ENCODE measurements at regions not wholly inside any gene's neighbourhood (a gene's known extent, or its start where the extent isn't known, plus 50 kb on each side); places are given as distances from the start of the nearest gene placed in this dataset.

GRCh38 chr3:168540726-168541125 is 445.0 kb upstream of the GOLIM4 start:
- TF ChIP-seq CTCF (conservative IDR thresholded peaks at IDR 0.05; ENCODE audit: low read depth, low read length) (no peak), ELK1 (IDR thresholded peaks at IDR 0.05; ENCODE audit: borderline replicate concordance, low read depth, low read length) (no peak), RFX5 (IDR thresholded peaks at IDR 0.05; ENCODE audit: low read depth, low read length) (no peak), FOS (IDR thresholded peaks at IDR 0.05; ENCODE audit: low read depth, low read length) (no peak), RAD21 (IDR thresholded peaks at IDR 0.05; ENCODE audit: low read length) (no peak), BHLHE40 (IDR thresholded peaks at IDR 0.05; ENCODE audit: low read depth, low read length) (no peak), POLR2A (IDR thresholded peaks at IDR 0.05; ENCODE audit: low read depth, low read length) (no peak), USF2 (IDR thresholded peaks at IDR 0.05; ENCODE audit: low read depth, low read length) (no peak), CEBPB (IDR thresholded peaks at IDR 0.05; ENCODE audit: low read depth, low read length) (no peak), MAZ (IDR thresholded peaks at IDR 0.05; ENCODE audit: borderline replicate concordance, low read depth, low read length) (no peak), NFE2L2 (IDR thresholded peaks at IDR 0.05; ENCODE audit: low read depth, low read length) (no peak), SMC3 (IDR thresholded peaks at IDR 0.05; ENCODE audit: low read depth, low read length) (no peak)
